ENCODE measurements at regions not wholly inside any gene's neighbourhood (a gene's known extent, or its start where the extent isn't known, plus 50 kb on each side); places are given as distances from the start of the nearest gene placed in this dataset.

GRCh38 chr4:160316036-160316435 is 1213.2 kb downstream of the RAPGEF2 start:
- H3K4me3 ChIP-seq (ENCODE audit: low read depth, low read length): no peak overlapping the region
- no peak for TF ChIP-seq CTCF (IDR thresholded peaks at IDR 0.05; ENCODE audit: control insufficient read depth, extremely low read depth, insufficient read depth)
- DNase-seq (ENCODE audit: low read depth): no peak

- TF ChIP-seq CTCF (IDR thresholded peaks at IDR 0.05; ENCODE audit: control insufficient read depth, extremely low read depth, insufficient read depth): no peak
- peak; percentile 26 for DNase-seq (ENCODE audit: low read depth)
Observed at GRCh38 chr4:160318567-160319220, 1215.8 kb downstream of the RAPGEF2 start.

GRCh38 chr4:160319221-160319867 is 1216.5 kb downstream of the RAPGEF2 start:
- DNase-seq (ENCODE audit: low read depth): peak; percentile 33
- H3K4me3 ChIP-seq (ENCODE audit: low read depth, low read length): no peak overlapping the region
- TF ChIP-seq CTCF (IDR thresholded peaks at IDR 0.05; ENCODE audit: control insufficient read depth, extremely low read depth, insufficient read depth): no peak

More at GRCh38 chr4:160318567-160319220, 1215.8 kb downstream of the RAPGEF2 start:
- H3K4me3 ChIP-seq (ENCODE audit: low read depth, low read length): no peak overlapping the region

- H3K4me3 ChIP-seq (ENCODE audit: low read depth, low read length): no peak overlapping the region
- no peak for TF ChIP-seq CTCF (IDR thresholded peaks at IDR 0.05; ENCODE audit: control insufficient read depth, extremely low read depth, insufficient read depth)
- DNase-seq (ENCODE audit: low read depth): no peak
Observed at GRCh38 chr4:160319868-160320260, 1217.0 kb downstream of the RAPGEF2 start.

GRCh38 chr4:160326110-160326509 is 1223.2 kb downstream of the RAPGEF2 start:
- TF ChIP-seq CTCF (IDR thresholded peaks at IDR 0.05; ENCODE audit: control insufficient read depth, extremely low read depth, insufficient read depth): no peak
- no peak for DNase-seq (ENCODE audit: low read depth)

GRCh38 chr4:160347197-160347596 is 1244.3 kb downstream of the RAPGEF2 start:
- DNase-seq (ENCODE audit: low read depth): no peak
- H3K4me3 ChIP-seq (ENCODE audit: low read depth, low read length): no peak overlapping the region
- no peak for TF ChIP-seq CTCF (IDR thresholded peaks at IDR 0.05; ENCODE audit: control insufficient read depth, extremely low read depth, insufficient read depth)

More at GRCh38 chr4:160326110-160326509, 1223.2 kb downstream of the RAPGEF2 start:
- H3K4me3 ChIP-seq (ENCODE audit: low read depth, low read length): no peak overlapping the region
